CD4-positive, alpha-beta T cell treated with Interleukin-17A for 1 hour (primary cell): ENCODE measurements at regions not wholly inside any gene's neighbourhood (a gene's known extent, or its start where the extent isn't known, plus 50 kb on each side); places are given as distances from the start of the nearest gene placed in this dataset.

Experiments used
- DNase-seq: peaks from one replicate; pipeline ENCODE4 v3.0.0-alpha.2; 2020

- no peak for DNase-seq
Measured at GRCh38 chr15:81569286-81570080, 195.5 kb upstream of the TMC3 start.

GRCh38 chr15:81567924-81568323 lies 193.9 kb upstream of the TMC3 start:
- no peak for DNase-seq

- no peak for DNase-seq
Measured at GRCh38 chr15:81562986-81563385, 189.0 kb upstream of the TMC3 start.

- no peak for DNase-seq
Measured at GRCh38 chr15:81560405-81560804, 186.4 kb upstream of the TMC3 start.

GRCh38 chr15:81558056-81558455 lies 184.0 kb upstream of the TMC3 start:
- DNase-seq = no peak

GRCh38 chr15:81555346-81555745 lies 181.3 kb upstream of the TMC3 start:
- no peak for DNase-seq

GRCh38 chr15:81548365-81549130 lies 174.5 kb upstream of the TMC3 start:
- no peak for DNase-seq

- no peak for DNase-seq
Measured at GRCh38 chr15:81547521-81548132, 173.6 kb upstream of the TMC3 start.

- DNase-seq = no peak
Measured at GRCh38 chr15:81544385-81544784, 170.4 kb upstream of the TMC3 start.

- DNase-seq = no peak
Measured at GRCh38 chr15:81540909-81541308, 166.9 kb upstream of the TMC3 start.

GRCh38 chr15:81536356-81536755 lies 162.3 kb upstream of the TMC3 start:
- DNase-seq = no peak

GRCh38 chr15:81534124-81534523 lies 160.1 kb upstream of the TMC3 start:
- no peak for DNase-seq

- DNase-seq = no peak
Measured at GRCh38 chr15:81532001-81532400, 158.0 kb upstream of the TMC3 start.

- DNase-seq = no peak
Measured at GRCh38 chr15:81531109-81531592, 157.1 kb upstream of the TMC3 start.

GRCh38 chr15:81530271-81530691 lies 156.3 kb upstream of the TMC3 start:
- no peak for DNase-seq

- no peak for DNase-seq
Measured at GRCh38 chr15:81529481-81529880, 155.5 kb upstream of the TMC3 start.

GRCh38 chr15:81526029-81526428 lies 152.0 kb upstream of the TMC3 start:
- DNase-seq = no peak

GRCh38 chr15:81524496-81524895 lies 150.5 kb upstream of the TMC3 start:
- DNase-seq = no peak

GRCh38 chr15:81523867-81524266 lies 149.9 kb upstream of the TMC3 start:
- no peak for DNase-seq

- no peak for DNase-seq
Measured at GRCh38 chr15:81520480-81520879, 146.5 kb upstream of the TMC3 start.

GRCh38 chr15:81516461-81516860 lies 142.4 kb upstream of the TMC3 start:
- DNase-seq = no peak

GRCh38 chr15:81516012-81516411 lies 142.0 kb upstream of the TMC3 start:
- no peak for DNase-seq

- no peak for DNase-seq
Measured at GRCh38 chr15:81514725-81515124, 140.7 kb upstream of the TMC3 start.

- no peak for DNase-seq
Measured at GRCh38 chr15:81511138-81511537, 137.1 kb upstream of the TMC3 start.
